IMR-90 (cell line): ENCODE measurements at regions not wholly inside any gene's neighbourhood (a gene's known extent, or its start where the extent isn't known, plus 50 kb on each side); places are given as distances from the start of the nearest gene placed in this dataset.

Experiments used
- ATAC-seq: fragments of 200-7000 bp; cut with Tn5 transposase; 2 replicates; pipeline ENCODE4 v1.9.1; 2020; ENCODE audit warnings: low read depth, mild to moderate bottlenecking, moderate library complexity
- BruUV-seq: library from RNA; stranded (reverse); fragments of 400-500 nt; replicated peaks from 2 replicates; lab custom pipeline; 2021; lab: Mats Ljungman, UMichigan
- CTCF ChIA-PET: fragments of 300-600 bp; formaldehyde crosslinking; extraction: SDS; loops from one replicate; lab custom pipeline; 2021; ENCODE audit warnings: antibody characterized with exemption; lab: Yijun Ruan, JAX
- POLR2A ChIA-PET: fragments of 300-600 bp; sonication (Branson Sonifier 250); formaldehyde crosslinking; loops from one replicate; lab custom pipeline; 2022; ENCODE audit warnings: antibody characterized with exemption; ENCODE audit not compliant: unreplicated experiment; lab: Charles Lee
- DNase-seq: peaks from one replicate; pipeline ENCODE4 v3.0.0; 2013
- H2AFZ ChIP-seq: replicated peaks from 2 replicates; pipeline ENCODE3; 2013; ENCODE audit warnings: low read length, mild to moderate bottlenecking; ENCODE audit not compliant: poor library complexity
- H2AK5ac ChIP-seq: 2 replicates; pipeline ENCODE4 v1.6.1; 2013; ENCODE audit warnings: low read depth, low read length, inconsistent platforms
- H2AK9ac ChIP-seq: replicated peaks from 2 replicates; pipeline ENCODE3; 2013; ENCODE audit warnings: mild to moderate bottlenecking, low read depth, low read length, moderate library complexity; ENCODE audit not compliant: poor library complexity
- H2BK120ac ChIP-seq: 2 replicates; pipeline ENCODE4 v1.6.1; 2013; ENCODE audit warnings: low read depth, low read length, inconsistent platforms
- H2BK15ac ChIP-seq: 3 replicates; pipeline ENCODE4 v1.6.1; 2013; ENCODE audit warnings: low read depth, low read length, inconsistent platforms
- H2BK20ac ChIP-seq: 2 replicates; pipeline ENCODE4 v1.6.1; 2013; ENCODE audit warnings: low read depth, mild to moderate bottlenecking, inconsistent platforms, low read length, moderate library complexity
- H2BK5ac ChIP-seq: 2 replicates; pipeline ENCODE4 v1.6.1; 2013; ENCODE audit warnings: mild to moderate bottlenecking, low read depth, low read length, inconsistent platforms; ENCODE audit not compliant: poor library complexity, severe bottlenecking
- H3K14ac ChIP-seq: replicated peaks from 2 replicates; pipeline ENCODE4 v1.6.1; 2013; ENCODE audit warnings: low read depth, low read length, inconsistent platforms
- H3K18ac ChIP-seq: 2 replicates; pipeline ENCODE4 v1.6.1; 2013; ENCODE audit warnings: low read depth, low read length, control low read depth
- H3K23ac ChIP-seq: 2 replicates; pipeline ENCODE4 v1.6.1; 2013; ENCODE audit warnings: low read depth, low read length, inconsistent platforms
- H3K27ac ChIP-seq: 2 replicates; pipeline ENCODE4 v1.5.1; 2013; ENCODE audit warnings: mild to moderate bottlenecking, control low read depth, low read length; ENCODE audit not compliant: insufficient read depth
- H3K27me3 ChIP-seq: 2 replicates; pipeline ENCODE4 v1.6.1; 2013; ENCODE audit warnings: low read length; ENCODE audit not compliant: control insufficient read depth, insufficient read depth
- H3K36me3 ChIP-seq: 2 replicates; pipeline ENCODE4 v1.6.1; 2013; ENCODE audit warnings: low read length, mixed read lengths; ENCODE audit not compliant: control insufficient read depth, insufficient read depth
- H3K4ac ChIP-seq: 2 replicates; pipeline ENCODE4 v1.6.1; 2013; ENCODE audit warnings: low read depth, low read length, inconsistent platforms
- H3K4me1 ChIP-seq: 2 replicates; pipeline ENCODE4 v1.6.1; 2013; ENCODE audit warnings: low read length, mixed read lengths; ENCODE audit not compliant: control insufficient read depth, insufficient read depth
- H3K4me2 ChIP-seq: 2 replicates; pipeline ENCODE4 v1.6.1; 2013; ENCODE audit warnings: low read depth, mild to moderate bottlenecking, control low read depth, low read length, moderate library complexity
- H3K4me3 ChIP-seq: 2 replicates; pipeline ENCODE4 v1.5.1; 2013; ENCODE audit warnings: low read depth, mild to moderate bottlenecking, control low read depth, low read length, moderate library complexity; ENCODE audit not compliant: insufficient read depth
- H3K56ac ChIP-seq: 2 replicates; pipeline ENCODE4 v1.6.1; 2013; ENCODE audit warnings: low read length, inconsistent platforms; ENCODE audit not compliant: insufficient read depth; ENCODE audit errors: extremely low read depth
- H3K79me1 ChIP-seq, 2 experiments: 2 replicates each; pipeline ENCODE4 v1.6.1; 2013; ENCODE audit warnings: low read length in 2 of 2, inconsistent platforms in 1 of 2, low read depth in 1 of 2
- H3K9ac ChIP-seq: 2 replicates; pipeline ENCODE4 v1.6.1; 2013; ENCODE audit warnings: low read depth, low read length, control low read depth
- H3K9me1 ChIP-seq: 2 replicates; pipeline ENCODE4 v1.6.1; 2013; ENCODE audit warnings: low read length, inconsistent platforms; ENCODE audit not compliant: insufficient read depth
- H3K9me3 ChIP-seq: 2 replicates; pipeline ENCODE4 v1.6.1; 2013; ENCODE audit warnings: low read length; ENCODE audit not compliant: control insufficient read depth, insufficient read depth
- H4K20me1 ChIP-seq: 2 replicates; pipeline ENCODE4 v1.6.1; 2013; ENCODE audit warnings: low read length, inconsistent platforms; ENCODE audit not compliant: insufficient read depth
- H4K5ac ChIP-seq: 2 replicates; pipeline ENCODE4 v1.6.1; 2013; ENCODE audit warnings: mild to moderate bottlenecking, low read depth, low read length, control low read depth
- H4K8ac ChIP-seq, 2 experiments: 2 replicates each; pipeline ENCODE4 v1.6.1; 2013; ENCODE audit warnings: low read depth in 2 of 2, low read length in 2 of 2, control low read depth in 1 of 2, inconsistent platforms in 1 of 2
- H4K91ac ChIP-seq: 2 replicates; pipeline ENCODE4 v1.6.1; 2013; ENCODE audit warnings: low read depth, low read length, inconsistent platforms; ENCODE audit not compliant: insufficient read depth
- FOS ChIP-seq: fragments of 150-350 bp; IDR thresholded peaks from 2 replicates; pipeline ENCODE4 v1.6.1; 2016; ENCODE audit warnings: low read depth, low read length
- MXI1 ChIP-seq: IDR thresholded peaks from 2 replicates; pipeline ENCODE4 v1.6.1; 2012; ENCODE audit warnings: low read depth, mild to moderate bottlenecking, low read length, moderate library complexity, borderline replicate concordance
- POLR2A ChIP-seq: IDR thresholded peaks from 2 replicates; pipeline ENCODE4 v1.6.1; 2012; ENCODE audit warnings: mild to moderate bottlenecking, low read depth, low read length
- WGBS, 2 experiments: methylation state at CpG; one replicate each; pipeline versions ENCODE4 v1.1.5 to v1.1.7; 2013; ENCODE audit warnings: missing lambda C conversion rate in 2 of 2; ENCODE audit not compliant: insufficient read length in 1 of 2; ENCODE audit errors: extremely low coverage in 2 of 2; 5-methylcytosine and 5-hydroxymethylcytosine counted together
- dilution Hi-C: fragments of 300-500 bp; cut with HindIII; formaldehyde crosslinking; loops from one replicate; pipeline ENCODE4 v1.14.3; 2018; ENCODE audit warnings: low sequenced_read_pairs; ENCODE audit not compliant: unreplicated experiment
- in situ Hi-C: fragments of 300-500 bp; cut with MboI; formaldehyde crosslinking; loops from 3 replicates; pipeline ENCODE4 v1.14.3; 2019; ENCODE audit warnings: low sequenced_read_pairs, inconsistent platforms, mixed read lengths
- intact Hi-C: fragments of 100-400 bp; cut with micrococcal nuclease; formaldehyde crosslinking; loops from 2 replicates; pipeline ENCODE4 v1.10.0; 2022

- Histone ChIP-seq H3K9ac (no peak overlapping the region), H2BK5ac (no peak overlapping the region), H3K36me3 (no peaks in the 10 kb centered on the region), H3K79me1 (no peaks in the 10 kb centered on the region), H3K9me1 (peaks cover 7% of the 10 kb centered on the region), H2AK9ac (no peak overlapping the region), H3K4ac (no peak overlapping the region), H4K20me1 (no peaks in the 10 kb centered on the region), H3K27me3 (no peaks in the 10 kb centered on the region), H3K4me2 (no peak overlapping the region), H4K8ac (peak overlapping the region in 1 of 2 experiments; percentile 2; a peak in 1 of 4 replicates), H3K4me3 (no peak overlapping the region), H3K23ac (no peak overlapping the region), H3K9me3 (no peaks in the 10 kb centered on the region), H3K4me1 (peaks cover 12% of the 10 kb centered on the region), H2BK20ac (peak overlapping the region; percentile 2; the same call in 1 of the 2 replicates), H2BK15ac (no peak overlapping the region), H3K27ac (no peak overlapping the region), H2AFZ (peak overlapping the region; percentile 73), H4K91ac (peak overlapping the region; percentile 1; the same call in 1 of the 2 replicates), H2AK5ac (no peak overlapping the region), H4K5ac (no peak overlapping the region), H3K14ac (0 out of 2 replicates have a peak overlapping the region, but pooled peaks have one; percentile 20), H3K56ac (no peak overlapping the region), H2BK120ac (peak overlapping the region; percentile 24; the same call in 1 of the 2 replicates), H3K18ac (peak overlapping the region; percentile 9; the same call in 1 of the 2 replicates)
- dilution Hi-C loops (no loop called here), intact Hi-C loops (loop anchor here (10.0 kb wide), 1 partner anchor 902 kb away; no protein-coding TSS in a partner anchor), in situ Hi-C loops (no loop called here)
- ATAC-seq (no peak), DNase-seq (peak; percentile 52)
- WGBS, 2 experiments = no CpG with 5 or more reads among the region's 2 CpGs
- BruUV-seq = no TSS peak
- ChIA-PET POLR2A (no interaction called here), CTCF (no interaction called here)
- TF ChIP-seq FOS = no peak
- TF ChIP-seq MXI1 = no peak
- TF ChIP-seq POLR2A = no peak
These were observed 413.7 kb downstream of the SETD4 start for GRCh38 chr21:35646606-35647005.
